ENCODE measurements at regions not wholly inside any gene's neighbourhood (a gene's known extent, or its start where the extent isn't known, plus 50 kb on each side); places are given as distances from the start of the nearest gene placed in this dataset.

DNA sequence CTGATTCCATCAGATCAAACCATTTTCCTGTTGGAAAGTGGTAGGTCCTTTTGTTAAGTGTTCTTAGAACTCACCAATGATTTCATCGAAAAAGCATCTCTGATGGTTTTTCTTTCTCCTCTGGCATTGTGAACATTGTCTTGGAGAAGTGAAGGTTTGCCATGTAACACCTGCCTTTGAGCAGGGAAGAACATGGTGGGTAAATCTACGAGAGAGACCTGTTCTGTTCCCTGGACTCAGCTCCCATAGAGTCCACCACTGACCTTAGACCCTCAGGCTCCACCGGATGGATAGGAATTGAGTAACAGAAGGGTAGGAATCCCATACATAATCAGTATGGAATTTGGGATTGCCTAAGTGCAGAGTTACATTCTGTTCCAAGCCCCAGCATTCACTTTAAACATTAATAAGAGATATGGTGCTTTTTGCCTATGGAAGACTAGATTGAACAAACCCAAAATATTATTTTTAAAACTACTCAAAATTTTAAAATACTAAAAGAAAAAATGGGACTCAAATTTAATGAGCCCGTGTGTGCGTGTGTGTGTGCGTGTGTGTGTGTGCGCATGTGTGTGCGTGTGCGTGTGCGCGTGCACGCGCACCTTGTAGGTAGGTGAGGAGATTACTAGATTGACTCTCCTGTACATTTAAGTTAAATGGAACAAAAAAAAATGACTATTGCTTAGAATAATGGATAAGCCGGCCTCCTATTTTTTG lies 92.0 kb downstream of the C9orf152 start (continued):
- TF ChIP-seq, protein P1, sequence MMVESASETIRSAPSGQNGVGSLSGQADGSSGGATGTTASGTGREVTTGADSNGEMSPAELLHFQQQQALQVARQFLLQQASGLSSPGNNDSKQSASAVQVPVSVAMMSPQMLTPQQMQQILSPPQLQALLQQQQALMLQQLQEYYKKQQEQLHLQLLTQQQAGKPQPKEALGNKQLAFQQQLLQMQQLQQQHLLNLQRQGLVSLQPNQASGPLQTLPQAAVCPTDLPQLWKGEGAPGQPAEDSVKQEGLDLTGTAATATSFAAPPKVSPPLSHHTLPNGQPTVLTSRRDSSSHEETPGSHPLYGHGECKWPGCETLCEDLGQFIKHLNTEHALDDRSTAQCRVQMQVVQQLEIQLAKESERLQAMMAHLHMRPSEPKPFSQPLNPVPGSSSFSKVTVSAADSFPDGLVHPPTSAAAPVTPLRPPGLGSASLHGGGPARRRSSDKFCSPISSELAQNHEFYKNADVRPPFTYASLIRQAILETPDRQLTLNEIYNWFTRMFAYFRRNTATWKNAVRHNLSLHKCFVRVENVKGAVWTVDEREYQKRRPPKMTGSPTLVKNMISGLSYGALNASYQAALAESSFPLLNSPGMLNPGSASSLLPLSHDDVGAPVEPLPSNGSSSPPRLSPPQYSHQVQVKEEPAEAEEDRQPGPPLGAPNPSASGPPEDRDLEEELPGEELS (CRISPR knock-in tag; IDR thresholded peaks at IDR 0.05): peak; percentile 37; the same call in 1 of the 2 replicates
- no peak for TF ChIP-seq PCBP1 (IDR thresholded peaks at IDR 0.05; ENCODE audit: borderline replicate concordance, low read depth, low read length)
- TF ChIP-seq, protein P2, sequence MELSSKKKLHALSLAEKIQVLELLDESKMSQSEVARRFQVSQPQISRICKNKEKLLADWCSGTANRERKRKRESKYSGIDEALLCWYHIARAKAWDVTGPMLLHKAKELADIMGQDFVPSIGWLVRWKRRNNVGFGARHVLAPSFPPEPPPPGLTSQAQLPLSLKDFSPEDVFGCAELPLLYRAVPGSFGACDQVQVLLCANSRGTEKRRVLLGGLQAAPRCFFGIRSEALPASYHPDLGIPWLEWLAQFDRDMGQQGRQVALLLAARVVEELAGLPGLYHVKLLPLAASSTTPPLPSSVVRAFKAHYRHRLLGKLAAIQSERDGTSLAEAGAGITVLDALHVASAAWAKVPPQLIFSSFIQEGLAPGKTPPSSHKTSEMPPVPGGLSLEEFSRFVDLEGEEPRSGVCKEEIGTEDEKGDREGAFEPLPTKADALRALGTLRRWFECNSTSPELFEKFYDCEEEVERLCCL (CRISPR knock-in tag; IDR thresholded peaks at IDR 0.05; ENCODE audit: borderline replicate concordance): no peak
- TF ChIP-seq NFE2 (CRISPR knock-in tag; IDR thresholded peaks at IDR 0.05): no peak
- no peak for TF ChIP-seq SETDB1 (CRISPR knock-in tag; IDR thresholded peaks at IDR 0.05; ENCODE audit: borderline replicate concordance)
- peak; percentile 71 for TF ChIP-seq ZGPAT (CRISPR knock-in tag; IDR thresholded peaks at IDR 0.05)
- peak; percentile 42; the same call in 1 of the 2 replicates for TF ChIP-seq YEATS4 (CRISPR knock-in tag; IDR thresholded peaks at IDR 0.05; ENCODE audit: borderline replicate concordance)
- TF ChIP-seq IKZF1 (IDR thresholded peaks at IDR 0.05): no peak
- peak; percentile 86 for TF ChIP-seq HNF4G (IDR thresholded peaks at IDR 0.05; ENCODE audit: borderline replicate concordance, low read depth, low read length)
- peak; percentile 67; the same call in 1 of the 2 replicates for TF ChIP-seq HNF4G (CRISPR knock-in tag; IDR thresholded peaks at IDR 0.05; ENCODE audit: borderline replicate concordance, low read depth)
- TF ChIP-seq, protein P3, sequence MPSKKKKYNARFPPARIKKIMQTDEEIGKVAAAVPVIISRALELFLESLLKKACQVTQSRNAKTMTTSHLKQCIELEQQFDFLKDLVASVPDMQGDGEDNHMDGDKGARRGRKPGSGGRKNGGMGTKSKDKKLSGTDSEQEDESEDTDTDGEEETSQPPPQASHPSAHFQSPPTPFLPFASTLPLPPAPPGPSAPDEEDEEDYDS (CRISPR knock-in tag; IDR thresholded peaks at IDR 0.05): peak; percentile 50; the same call in 1 of the 2 replicates
- TF ChIP-seq SAFB2 (CRISPR knock-in tag; IDR thresholded peaks at IDR 0.05; ENCODE audit: borderline replicate concordance, low read depth): no peak
- no peak for TF ChIP-seq GABPA (IDR thresholded peaks at IDR 0.05; ENCODE audit: low read depth, low read length)
- peak; percentile 42; the same call in 1 of the 2 replicates for TF ChIP-seq GABPA (CRISPR knock-in tag; IDR thresholded peaks at IDR 0.05; ENCODE audit: low read depth)
- TF ChIP-seq, protein P4, sequence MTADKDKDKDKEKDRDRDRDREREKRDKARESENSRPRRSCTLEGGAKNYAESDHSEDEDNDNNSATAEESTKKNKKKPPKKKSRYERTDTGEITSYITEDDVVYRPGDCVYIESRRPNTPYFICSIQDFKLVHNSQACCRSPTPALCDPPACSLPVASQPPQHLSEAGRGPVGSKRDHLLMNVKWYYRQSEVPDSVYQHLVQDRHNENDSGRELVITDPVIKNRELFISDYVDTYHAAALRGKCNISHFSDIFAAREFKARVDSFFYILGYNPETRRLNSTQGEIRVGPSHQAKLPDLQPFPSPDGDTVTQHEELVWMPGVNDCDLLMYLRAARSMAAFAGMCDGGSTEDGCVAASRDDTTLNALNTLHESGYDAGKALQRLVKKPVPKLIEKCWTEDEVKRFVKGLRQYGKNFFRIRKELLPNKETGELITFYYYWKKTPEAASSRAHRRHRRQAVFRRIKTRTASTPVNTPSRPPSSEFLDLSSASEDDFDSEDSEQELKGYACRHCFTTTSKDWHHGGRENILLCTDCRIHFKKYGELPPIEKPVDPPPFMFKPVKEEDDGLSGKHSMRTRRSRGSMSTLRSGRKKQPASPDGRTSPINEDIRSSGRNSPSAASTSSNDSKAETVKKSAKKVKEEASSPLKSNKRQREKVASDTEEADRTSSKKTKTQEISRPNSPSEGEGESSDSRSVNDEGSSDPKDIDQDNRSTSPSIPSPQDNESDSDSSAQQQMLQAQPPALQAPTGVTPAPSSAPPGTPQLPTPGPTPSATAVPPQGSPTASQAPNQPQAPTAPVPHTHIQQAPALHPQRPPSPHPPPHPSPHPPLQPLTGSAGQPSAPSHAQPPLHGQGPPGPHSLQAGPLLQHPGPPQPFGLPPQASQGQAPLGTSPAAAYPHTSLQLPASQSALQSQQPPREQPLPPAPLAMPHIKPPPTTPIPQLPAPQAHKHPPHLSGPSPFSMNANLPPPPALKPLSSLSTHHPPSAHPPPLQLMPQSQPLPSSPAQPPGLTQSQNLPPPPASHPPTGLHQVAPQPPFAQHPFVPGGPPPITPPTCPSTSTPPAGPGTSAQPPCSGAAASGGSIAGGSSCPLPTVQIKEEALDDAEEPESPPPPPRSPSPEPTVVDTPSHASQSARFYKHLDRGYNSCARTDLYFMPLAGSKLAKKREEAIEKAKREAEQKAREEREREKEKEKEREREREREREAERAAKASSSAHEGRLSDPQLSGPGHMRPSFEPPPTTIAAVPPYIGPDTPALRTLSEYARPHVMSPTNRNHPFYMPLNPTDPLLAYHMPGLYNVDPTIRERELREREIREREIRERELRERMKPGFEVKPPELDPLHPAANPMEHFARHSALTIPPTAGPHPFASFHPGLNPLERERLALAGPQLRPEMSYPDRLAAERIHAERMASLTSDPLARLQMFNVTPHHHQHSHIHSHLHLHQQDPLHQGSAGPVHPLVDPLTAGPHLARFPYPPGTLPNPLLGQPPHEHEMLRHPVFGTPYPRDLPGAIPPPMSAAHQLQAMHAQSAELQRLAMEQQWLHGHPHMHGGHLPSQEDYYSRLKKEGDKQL (CRISPR knock-in tag; IDR thresholded peaks at IDR 0.05; ENCODE audit: low read depth): no peak
- TF ChIP-seq MYNN (CRISPR knock-in tag; IDR thresholded peaks at IDR 0.05; ENCODE audit: low read depth): no peak
- TF ChIP-seq PREB (CRISPR knock-in tag; IDR thresholded peaks at IDR 0.05): no peak
- TF ChIP-seq CEBPB (IDR thresholded peaks at IDR 0.05; ENCODE audit: borderline replicate concordance, low read depth, low read length): peak; percentile 95
